HCT116 (cell line): ENCODE measurements at regions not wholly inside any gene's neighbourhood (a gene's known extent, or its start where the extent isn't known, plus 50 kb on each side); places are given as distances from the start of the nearest gene placed in this dataset.

Experiments used
- ATAC-seq: fragments of 200-7000 bp; cut with Tn5 transposase; 2 replicates; pipeline ENCODE4 v1.9.1; 2020; ENCODE audit warnings: mild to moderate bottlenecking, moderate library complexity
- BruUV-seq: library from RNA; stranded (reverse); fragments of 400-500 nt; replicated peaks from 2 replicates; lab custom pipeline; 2021; lab: Mats Ljungman, UMichigan
- CTCF ChIA-PET: fragments of 300-600 bp; sonication (Branson Sonifier 250); formaldehyde crosslinking; loops from one replicate; lab custom pipeline; 2021; ENCODE audit warnings: antibody characterized with exemption; lab: Charles Lee
- POLR2A ChIA-PET: fragments of 300-600, 350-600 bp; sonication (Branson Sonifier 250); formaldehyde crosslinking; loops from one replicate; lab custom pipeline; 2021; ENCODE audit warnings: antibody characterized with exemption; lab: Charles Lee
- RAD21 ChIA-PET, 2 experiments: fragments of 300-600 bp; sonication (Branson Sonifier 250); formaldehyde crosslinking; loops; one replicate each; lab custom pipeline; 2023; ENCODE audit warnings: low total read pairs in 2 of 2; ENCODE audit not compliant: uncharacterized antibody in 2 of 2, unreplicated experiment in 2 of 2, low non-redundant PET in 1 of 2; lab: Charles Lee
- DNase-seq: peaks from one replicate; pipeline ENCODE4 v3.0.0-alpha.2; 2010; ENCODE audit warnings: low read depth, low spot score
- H2AFZ ChIP-seq: fragments of 200-600 bp; shearing (Covaris generic), sonication (generic); 2 replicates; pipeline ENCODE4 v1.6.1; 2017; ENCODE audit warnings: low read depth, mixed run types, mixed read lengths, antibody characterized with exemption, low read length; ENCODE audit not compliant: poor library complexity, severe bottlenecking
- H3K27ac ChIP-seq: 2 replicates; pipeline ENCODE4 v1.5.1; 2012; ENCODE audit warnings: low read depth, low read length
- H3K27me3 ChIP-seq: fragments of 200-600 bp; sonication (generic); 2 replicates; pipeline ENCODE4 v1.6.1; 2016; ENCODE audit warnings: mixed run types, low read length, mixed read lengths; ENCODE audit not compliant: insufficient read depth
- H3K36me3 ChIP-seq, 2 experiments: fragments of 200-500 bp in 1 of 2; fragments of 200-600 bp in 1 of 2; sonication (Bioruptor generic) in 1 of 2; sonication (generic) in 1 of 2; 2 replicates each; pipeline versions ENCODE4 v1.5.1 to v1.6.1; 2014 to 2016; ENCODE audit warnings: low read length in 2 of 2, inconsistent platforms in 1 of 2, mixed read lengths in 1 of 2, mixed run types in 1 of 2; ENCODE audit not compliant: insufficient read depth in 2 of 2, control insufficient read depth in 1 of 2
- H3K4me1 ChIP-seq, 2 experiments: fragments of 200-600 bp in 1 of 2; sonication (generic) in 1 of 2; 2 replicates each; pipeline versions ENCODE4 v1.5.1 to v1.6.1; 2012 to 2017; ENCODE audit warnings: low read length in 2 of 2, inconsistent platforms in 1 of 2, mild to moderate bottlenecking in 1 of 2, mixed read lengths in 1 of 2, mixed run types in 1 of 2, moderate library complexity in 1 of 2; ENCODE audit not compliant: insufficient read depth in 2 of 2, control insufficient read depth in 1 of 2
- H3K4me2 ChIP-seq: fragments of 200-600 bp; sonication (generic); 2 replicates; pipeline ENCODE4 v1.6.1; 2017; ENCODE audit warnings: mixed run types, low read length, mixed read lengths
- H3K4me3 ChIP-seq, 2 experiments: fragments of 200-600 bp in 1 of 2; sonication (generic) in 1 of 2; replicated peaks in 1 of 2; 2 replicates each; pipeline ENCODE4 v1.5.1; 2011 to 2016; ENCODE audit warnings: low read length in 2 of 2, control low read depth in 1 of 2, low read depth in 1 of 2, mild to moderate bottlenecking in 1 of 2, mixed read lengths in 1 of 2, mixed run types in 1 of 2
- H3K79me2 ChIP-seq: fragments of 200-600 bp; sonication (generic); 2 replicates; pipeline ENCODE4 v1.6.1; 2017; ENCODE audit warnings: mild to moderate bottlenecking, mixed run types, low read length, moderate library complexity, mixed read lengths; ENCODE audit not compliant: insufficient read depth
- H3K9ac ChIP-seq: fragments of 200-600 bp; sonication (generic); 2 replicates; pipeline ENCODE4 v1.6.1; 2016; ENCODE audit warnings: low read length, mixed read lengths
- H3K9me2 ChIP-seq: fragments of 200-600 bp; sonication (generic), shearing (Covaris generic); 2 replicates; pipeline ENCODE4 v1.6.1; 2017; ENCODE audit warnings: mixed run types, mild to moderate bottlenecking, moderate library complexity; ENCODE audit not compliant: insufficient read depth
- H3K9me3 ChIP-seq, 2 experiments: fragments of 200-500 bp in 1 of 2; fragments of 200-600 bp in 1 of 2; sonication (Bioruptor generic) in 1 of 2; sonication (generic) in 1 of 2; 2 replicates each; pipeline ENCODE4 v1.6.1; 2014 to 2017; ENCODE audit warnings: low read length in 2 of 2, mixed read lengths in 2 of 2, inconsistent platforms in 1 of 2, low read depth in 1 of 2, mild to moderate bottlenecking in 1 of 2, mixed run types in 1 of 2, moderate library complexity in 1 of 2; ENCODE audit not compliant: control insufficient read depth in 1 of 2, insufficient read depth in 1 of 2
- H4K20me1 ChIP-seq: fragments of 200-600 bp; sonication (generic), shearing (Covaris generic); 2 replicates; pipeline ENCODE4 v1.6.1; 2017; ENCODE audit warnings: mixed run types, mild to moderate bottlenecking, moderate library complexity; ENCODE audit not compliant: insufficient read depth
- CBX3 ChIP-seq: IDR thresholded peaks from 2 replicates; pipeline ENCODE4 v1.6.1; 2012; ENCODE audit warnings: low read depth
- CTCF ChIP-seq, 3 experiments: fragments of 200-600 bp in 1 of 3; sonication (generic) in 1 of 3; IDR thresholded peaks in 2 of 3; conservative IDR thresholded peaks in 1 of 3; 2 replicates each; pipeline ENCODE4 v1.5.1; 2012 to 2017; ENCODE audit warnings: low read depth in 2 of 3, low read length in 2 of 3, antibody characterized with exemption in 1 of 3, borderline replicate concordance in 1 of 3, control low read depth in 1 of 3, mild to moderate bottlenecking in 1 of 3, mixed read lengths in 1 of 3, mixed run types in 1 of 3, moderate library complexity in 1 of 3; ENCODE audit not compliant: insufficient read depth in 1 of 3
- EGR1 ChIP-seq: IDR thresholded peaks from 2 replicates; pipeline ENCODE4 v1.6.1; 2012; ENCODE audit warnings: low read depth
- ELF1 ChIP-seq: IDR thresholded peaks from 2 replicates; pipeline ENCODE4 v1.6.1; 2012; ENCODE audit warnings: low read depth, borderline replicate concordance
- EZH2phosphoT487 ChIP-seq: fragments of 200-600 bp; IDR thresholded peaks from 2 replicates; pipeline ENCODE4 v1.6.1; 2018; ENCODE audit warnings: antibody characterized with exemption, borderline replicate concordance
- JUND ChIP-seq: IDR thresholded peaks from 2 replicates; pipeline ENCODE4 v1.6.1; 2012
- POLR2A ChIP-seq: IDR thresholded peaks from 2 replicates; pipeline ENCODE4 v1.7.0; 2011; ENCODE audit warnings: borderline replicate concordance; ENCODE audit not compliant: insufficient read depth, insufficient read length; ENCODE audit errors: extremely low read depth
- RAD21 ChIP-seq: IDR thresholded peaks from 2 replicates; pipeline ENCODE4 v1.6.1; 2012; ENCODE audit warnings: low read depth, mild to moderate bottlenecking
- SIN3A ChIP-seq: IDR thresholded peaks from 2 replicates; pipeline ENCODE4 v1.6.1; 2012; ENCODE audit warnings: low read depth
- SP1 ChIP-seq: IDR thresholded peaks from 2 replicates; pipeline ENCODE4 v1.6.1; 2012; ENCODE audit warnings: low read depth
- TCF7L2 ChIP-seq: IDR thresholded peaks from 2 replicates; pipeline ENCODE4 v1.7.0; 2011; ENCODE audit warnings: borderline replicate concordance, inconsistent platforms; ENCODE audit not compliant: insufficient read depth, insufficient read length; ENCODE audit errors: extremely low read depth
- YY1 ChIP-seq: IDR thresholded peaks from 2 replicates; pipeline ENCODE4 v1.6.1; 2011; ENCODE audit warnings: low read length, low read depth, moderate library complexity, mild to moderate bottlenecking; ENCODE audit not compliant: insufficient replicate concordance; ENCODE audit errors: extremely low read depth
- ZBTB33 ChIP-seq: IDR thresholded peaks from 2 replicates; pipeline ENCODE4 v1.6.1; 2011; ENCODE audit warnings: mild to moderate bottlenecking, low read length, moderate library complexity; ENCODE audit not compliant: insufficient replicate concordance; ENCODE audit errors: extremely low read depth
- ZFX ChIP-seq: fragments of 450-650 bp; IDR thresholded peaks from 2 replicates; pipeline ENCODE4 v1.6.1; 2017
- intact Hi-C: fragments of 100-400 bp; cut with micrococcal nuclease; formaldehyde crosslinking; loops from 2 replicates; pipeline ENCODE4 v1.10.0; 2022

GRCh38 chr3:40989141-40990061 lies 209.9 kb upstream of the CTNNB1 start:
- ChIA-PET RAD21 (interaction anchor here in 1 of 2 experiments (0.6 kb wide), 1 partner anchor 987 kb away, joined by 3 read pairs; no protein-coding TSS in a partner anchor), POLR2A (no interaction called here), CTCF (no interaction called here)
- no peaks in the 10 kb centered on the region for H3K36me3 ChIP-seq
- H3K4me3 ChIP-seq = no peak overlapping the region
- no peaks in the 10 kb centered on the region for H3K79me2 ChIP-seq
- no TSS peak for BruUV-seq
- no peaks in the 10 kb centered on the region for H3K9me3 ChIP-seq
- no peaks in the 10 kb centered on the region for H3K4me1 ChIP-seq
- no peak overlapping the region for H3K9ac ChIP-seq
- ATAC-seq = no peak
- intact Hi-C loops = no loop called here
- no peak overlapping the region for H3K27ac ChIP-seq
- H4K20me1 ChIP-seq = no peaks in the 10 kb centered on the region
- peaks cover 5% of the 10 kb centered on the region; the same call in 1 of the 2 replicates for H3K27me3 ChIP-seq
- no peak overlapping the region for H2AFZ ChIP-seq
- no peaks in the 10 kb centered on the region for H3K9me2 ChIP-seq
- DNase-seq = no peak
- no peak overlapping the region for H3K4me2 ChIP-seq
- TF ChIP-seq SIN3A = no peak
- no peak for TF ChIP-seq POLR2A

DNA sequence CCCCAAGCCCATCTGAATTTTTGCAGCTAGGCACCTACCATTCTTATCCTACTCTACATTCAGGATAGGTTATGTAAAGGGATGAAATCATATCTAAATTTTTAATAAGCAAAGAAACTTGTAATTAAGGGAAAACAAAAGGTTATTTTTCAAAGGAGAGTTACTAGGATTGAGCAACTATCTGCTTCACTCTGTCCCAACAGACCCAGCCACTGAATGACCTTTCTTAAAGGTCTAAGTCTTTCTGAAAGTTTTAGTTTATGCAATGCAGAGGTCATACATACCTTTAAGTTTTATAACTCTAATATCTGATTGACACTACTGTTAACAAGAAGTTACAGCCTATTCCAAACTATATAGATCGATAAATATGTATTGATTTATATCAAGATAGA lies 209.2 kb upstream of the CTNNB1 start:
- ChIA-PET POLR2A (no interaction called here), RAD21 (no interaction called here), CTCF (no interaction called here)
- Histone ChIP-seq H3K27me3 (peaks cover 5% of the 10 kb centered on the region; the same call in 1 of the 2 replicates), H3K4me3 (no peak overlapping the region), H2AFZ (no peak overlapping the region), H3K4me2 (no peak overlapping the region), H4K20me1 (no peaks in the 10 kb centered on the region), H3K27ac (no peak overlapping the region), H3K9ac (no peak overlapping the region), H3K9me3 (no peaks in the 10 kb centered on the region), H3K36me3 (no peaks in the 10 kb centered on the region), H3K4me1 (no peaks in the 10 kb centered on the region), H3K79me2 (no peaks in the 10 kb centered on the region), H3K9me2 (no peaks in the 10 kb centered on the region)
- no TSS peak for BruUV-seq
- no peak for DNase-seq
- intact Hi-C loops = no loop called here
- ATAC-seq = no peak
- TF ChIP-seq ZFX = no peak
- no peak for TF ChIP-seq EGR1
- no peak for TF ChIP-seq SP1
- no peak for TF ChIP-seq TCF7L2
- TF ChIP-seq RAD21 = no peak
- TF ChIP-seq CTCF (IDR thresholded peaks at IDR 0.05 in 2 of 3, conservative IDR thresholded peaks at IDR 0.05 in 1 of 3; ENCODE audit: borderline replicate concordance in 1 of 3, insufficient read depth in 1 of 3, low read depth in 2 of 3, low read length in 2 of 3) = no peak
- TF ChIP-seq ZBTB33 = no peak
- no peak for TF ChIP-seq YY1
- TF ChIP-seq ELF1 = no peak
- TF ChIP-seq JUND = no peak
- no peak for TF ChIP-seq SIN3A
- TF ChIP-seq EZH2phosphoT487 = no peak
- TF ChIP-seq CBX3 = no peak
